ENCODE measurements at regions not wholly inside any gene's neighbourhood (a gene's known extent, or its start where the extent isn't known, plus 50 kb on each side); places are given as distances from the start of the nearest gene placed in this dataset.

DNA sequence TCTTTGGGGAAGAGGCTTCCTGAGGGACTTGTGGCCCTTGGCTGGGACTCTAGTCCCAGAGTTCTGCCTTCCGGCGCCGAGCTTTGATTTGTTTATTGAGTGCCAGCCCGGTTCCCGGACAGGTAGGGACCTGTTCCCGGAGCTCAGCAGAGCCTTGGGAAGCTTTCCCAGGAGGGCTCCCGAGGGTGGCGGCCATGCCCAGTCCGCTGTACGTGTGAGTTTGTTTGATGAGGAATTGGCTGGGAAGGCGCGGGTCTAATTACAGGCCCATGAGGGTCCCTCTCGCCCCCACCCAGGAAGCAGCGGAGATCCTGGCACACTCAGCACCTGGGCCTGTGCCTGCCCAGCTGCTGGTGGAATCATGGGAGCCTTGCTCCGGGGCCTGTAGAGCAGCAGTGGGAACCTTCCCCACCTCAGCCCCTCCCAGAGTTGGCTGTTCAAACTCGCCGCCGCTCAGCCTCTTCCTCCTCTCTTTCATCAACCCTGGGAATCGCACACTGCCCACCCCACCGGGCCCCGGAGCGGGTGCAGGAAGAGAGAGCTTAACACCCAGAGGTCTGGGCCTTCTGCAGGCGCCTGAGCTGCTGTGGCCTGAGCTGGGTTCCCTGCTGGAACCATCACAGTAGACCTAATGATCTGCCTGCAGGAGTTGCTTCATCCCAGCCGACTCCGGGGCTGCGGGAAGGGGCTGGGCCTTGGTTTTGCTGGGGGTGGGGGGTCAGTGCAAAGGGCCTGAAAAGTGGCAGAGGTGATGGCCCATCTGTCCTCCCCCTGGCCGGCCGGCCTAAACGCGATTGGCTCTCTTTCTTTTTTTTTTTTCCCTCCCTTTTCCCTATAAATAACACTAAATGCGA, 313.7 kb downstream of the SEC14L1 start:
- TF ChIP-seq, protein P1, sequence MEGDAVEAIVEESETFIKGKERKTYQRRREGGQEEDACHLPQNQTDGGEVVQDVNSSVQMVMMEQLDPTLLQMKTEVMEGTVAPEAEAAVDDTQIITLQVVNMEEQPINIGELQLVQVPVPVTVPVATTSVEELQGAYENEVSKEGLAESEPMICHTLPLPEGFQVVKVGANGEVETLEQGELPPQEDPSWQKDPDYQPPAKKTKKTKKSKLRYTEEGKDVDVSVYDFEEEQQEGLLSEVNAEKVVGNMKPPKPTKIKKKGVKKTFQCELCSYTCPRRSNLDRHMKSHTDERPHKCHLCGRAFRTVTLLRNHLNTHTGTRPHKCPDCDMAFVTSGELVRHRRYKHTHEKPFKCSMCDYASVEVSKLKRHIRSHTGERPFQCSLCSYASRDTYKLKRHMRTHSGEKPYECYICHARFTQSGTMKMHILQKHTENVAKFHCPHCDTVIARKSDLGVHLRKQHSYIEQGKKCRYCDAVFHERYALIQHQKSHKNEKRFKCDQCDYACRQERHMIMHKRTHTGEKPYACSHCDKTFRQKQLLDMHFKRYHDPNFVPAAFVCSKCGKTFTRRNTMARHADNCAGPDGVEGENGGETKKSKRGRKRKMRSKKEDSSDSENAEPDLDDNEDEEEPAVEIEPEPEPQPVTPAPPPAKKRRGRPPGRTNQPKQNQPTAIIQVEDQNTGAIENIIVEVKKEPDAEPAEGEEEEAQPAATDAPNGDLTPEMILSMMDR (IDR thresholded peaks at IDR 0.05): no peak
- H3K27ac ChIP-seq: peak overlapping the region; percentile 88
- H3K4me3 ChIP-seq (ENCODE audit: low read depth in 1 of 2, low read length in 1 of 2): peak overlapping the region; percentile 49 to 63
- H3K4me1 ChIP-seq (ENCODE audit: control insufficient read depth in 1 of 2, insufficient read depth in 1 of 2, low read depth in 1 of 2, low read length in 1 of 2): peaks cover 94 to 97% of the 10 kb centered on the region in 2 experiments
- no peaks in the 10 kb centered on the region for H3K36me3 ChIP-seq
- no peaks in the 10 kb centered on the region for H3K27me3 ChIP-seq
- no peaks in the 10 kb centered on the region for H3K9me3 ChIP-seq

- no peaks in the 10 kb centered on the region for H3K9me3 ChIP-seq
- peak overlapping the region in 1 of 2 experiments; percentile 49 for H3K4me3 ChIP-seq (ENCODE audit: low read depth in 1 of 2, low read length in 1 of 2)
- no peaks in the 10 kb centered on the region for H3K27me3 ChIP-seq
- peak overlapping the region; percentile 100 for H3K27ac ChIP-seq
- peaks cover 94 to 97% of the 10 kb centered on the region in 2 experiments for H3K4me1 ChIP-seq (ENCODE audit: control insufficient read depth in 1 of 2, insufficient read depth in 1 of 2, low read depth in 1 of 2, low read length in 1 of 2)
- TF ChIP-seq, protein P1 (IDR thresholded peaks at IDR 0.05): no peak
- no peaks in the 10 kb centered on the region for H3K36me3 ChIP-seq
Measured at GRCh38 chr17:77455111-77455890, 314.5 kb downstream of the SEC14L1 start.

DNA sequence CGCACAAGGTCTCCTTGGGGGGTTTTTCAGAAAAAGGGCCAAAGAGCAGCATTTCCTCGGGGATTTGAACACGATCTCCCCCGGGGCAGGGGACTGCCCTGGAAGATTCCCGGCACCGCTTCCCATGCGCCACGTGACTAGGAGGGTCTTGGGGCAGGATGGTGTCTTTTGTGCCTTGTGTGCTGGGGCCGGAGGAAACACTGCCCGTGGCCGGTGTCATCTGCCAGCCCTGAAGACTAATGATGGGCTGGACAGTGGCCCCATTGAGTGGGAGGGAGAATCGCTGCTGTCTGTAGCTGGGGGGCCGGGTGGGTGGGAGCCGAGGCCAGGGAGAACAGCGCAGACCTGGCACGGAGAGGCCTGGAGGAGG, 315.1 kb downstream of the SEC14L1 start:
- H3K27me3 ChIP-seq: no peaks in the 10 kb centered on the region
- no peak overlapping the region for H3K4me3 ChIP-seq (ENCODE audit: low read depth in 1 of 2, low read length in 1 of 2)
- no peaks in the 10 kb centered on the region for H3K36me3 ChIP-seq
- TF ChIP-seq, protein P1 (IDR thresholded peaks at IDR 0.05): no peak
- no peaks in the 10 kb centered on the region for H3K9me3 ChIP-seq
- H3K27ac ChIP-seq: peak overlapping the region; percentile 100
- H3K4me1 ChIP-seq (ENCODE audit: control insufficient read depth in 1 of 2, insufficient read depth in 1 of 2, low read depth in 1 of 2, low read length in 1 of 2): peaks cover 94 to 97% of the 10 kb centered on the region in 2 experiments

DNA sequence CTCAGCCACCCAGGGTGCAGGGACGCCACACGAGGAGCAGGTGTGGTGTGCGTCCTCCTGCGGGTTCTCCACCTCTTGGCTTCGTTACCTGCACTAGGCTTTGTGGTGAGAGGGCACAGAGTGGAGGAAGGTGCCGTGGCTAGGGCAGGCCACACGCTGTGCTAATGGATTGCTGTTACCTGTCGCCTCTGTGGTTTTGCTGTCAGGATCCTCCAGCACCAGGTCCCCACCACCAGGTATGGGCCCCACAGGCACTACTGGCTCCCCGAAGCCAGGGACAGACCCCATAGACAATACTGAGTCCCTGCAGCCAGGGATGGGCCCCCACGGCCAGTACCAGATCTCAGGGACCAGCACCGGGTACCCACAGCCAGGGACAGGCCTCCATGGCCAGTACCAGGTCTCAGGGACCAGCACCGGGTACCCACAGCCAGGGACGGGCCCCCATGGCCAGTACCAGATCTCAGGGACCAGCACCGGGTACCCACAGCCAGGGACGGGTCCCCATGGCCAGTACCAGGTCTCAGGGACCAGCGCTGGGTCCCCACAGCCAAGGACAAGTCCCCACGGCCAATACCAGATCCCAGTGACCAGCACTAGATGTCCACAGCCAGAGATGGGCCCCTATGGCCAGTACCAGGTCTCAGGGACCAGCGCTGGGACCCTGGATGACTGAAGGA, 315.6 kb downstream of the SEC14L1 start:
- H3K36me3 ChIP-seq: no peaks in the 10 kb centered on the region
- H3K4me1 ChIP-seq (ENCODE audit: control insufficient read depth in 1 of 2, insufficient read depth in 1 of 2, low read depth in 1 of 2, low read length in 1 of 2): peaks cover 94 to 97% of the 10 kb centered on the region in 2 experiments
- no peaks in the 10 kb centered on the region for H3K27me3 ChIP-seq
- TF ChIP-seq, protein P1 (IDR thresholded peaks at IDR 0.05): no peak
- H3K27ac ChIP-seq: peak overlapping the region; percentile 100
- no peaks in the 10 kb centered on the region for H3K9me3 ChIP-seq
- H3K4me3 ChIP-seq (ENCODE audit: low read depth in 1 of 2, low read length in 1 of 2): no peak overlapping the region

GRCh38 chr17:77456951-77457548, 316.3 kb downstream of the SEC14L1 start:
- Histone ChIP-seq H3K4me1 (ENCODE audit: control insufficient read depth in 1 of 2, insufficient read depth in 1 of 2, low read depth in 1 of 2, low read length in 1 of 2) (peaks cover 94 to 97% of the 10 kb centered on the region in 2 experiments), H3K27ac (peak overlapping the region; percentile 100), H3K27me3 (no peaks in the 10 kb centered on the region), H3K4me3 (ENCODE audit: low read depth in 1 of 2, low read length in 1 of 2) (peak overlapping the region; percentile 10 to 38), H3K9me3 (no peaks in the 10 kb centered on the region), H3K36me3 (no peaks in the 10 kb centered on the region)
- TF ChIP-seq, protein P1 (IDR thresholded peaks at IDR 0.05): peak; percentile 14

Data from neutrophil (primary cell).